ENCODE measurements at regions not wholly inside any gene's neighbourhood (a gene's known extent, or its start where the extent isn't known, plus 50 kb on each side); places are given as distances from the start of the nearest gene placed in this dataset.

DNA sequence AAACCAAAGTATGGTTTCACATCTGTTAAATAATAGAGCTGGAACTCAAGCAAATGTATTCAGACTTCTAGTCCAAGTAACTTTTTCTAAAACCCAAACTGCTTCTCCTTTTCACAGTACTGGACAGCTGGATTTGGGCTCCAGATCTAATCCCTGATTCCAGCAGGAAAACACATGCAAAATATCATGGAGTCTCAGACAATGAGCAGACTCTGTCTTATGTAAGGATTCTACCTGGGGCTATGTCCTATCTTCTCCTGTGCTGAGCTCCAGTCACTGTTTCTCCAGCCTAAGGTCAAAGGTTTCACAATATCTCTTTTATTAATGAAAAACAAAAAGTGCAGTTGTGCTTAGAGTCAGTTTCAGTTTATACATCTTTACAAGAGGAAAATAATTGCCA, 83.2 kb upstream of the EED start:
- Histone ChIP-seq H3K4me3 (ENCODE audit: low read depth in 1 of 2, low read length in 1 of 2) (no peak overlapping the region), H3K9me3 (no peaks in the 10 kb centered on the region), H3K36me3 (no peaks in the 10 kb centered on the region), H3K27me3 (no peaks in the 10 kb centered on the region), H3K27ac (peak overlapping the region; percentile 91), H3K4me1 (ENCODE audit: control insufficient read depth in 1 of 2, insufficient read depth in 1 of 2, low read depth in 1 of 2, low read length in 1 of 2) (peaks cover 59 to 62% of the 10 kb centered on the region in 2 experiments)
- TF ChIP-seq CTCF (IDR thresholded peaks at IDR 0.05), result no peak

DNA sequence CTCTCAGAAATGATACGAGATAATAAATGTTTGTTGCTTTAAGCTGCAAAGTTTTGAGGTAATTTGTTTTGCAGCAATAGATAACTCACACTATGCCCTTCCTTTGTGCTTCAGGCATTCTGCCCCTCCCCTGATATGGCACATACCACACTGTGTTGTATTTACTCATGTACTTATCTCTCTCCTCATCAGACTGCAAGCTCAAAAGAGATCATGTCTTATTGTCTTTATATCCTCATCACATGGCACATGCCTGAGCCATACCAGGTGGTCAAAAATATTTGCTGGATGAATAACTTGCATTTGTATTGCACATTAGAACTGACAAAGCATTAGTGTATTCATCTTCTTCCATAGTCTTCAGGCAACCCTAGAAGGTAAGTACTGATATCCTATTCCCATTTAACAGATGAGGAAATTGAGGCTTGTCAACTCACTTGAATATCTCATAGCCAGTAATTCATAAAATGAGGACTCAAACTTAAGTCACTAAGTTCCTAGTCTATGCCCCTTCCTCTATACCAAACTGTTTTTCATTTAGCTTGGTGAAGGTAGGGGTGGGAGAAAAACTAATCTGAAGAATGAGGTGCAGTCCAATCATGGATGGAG, 83.9 kb upstream of the EED start:
- no peak overlapping the region for H3K4me3 ChIP-seq (ENCODE audit: low read depth in 1 of 2, low read length in 1 of 2)

GRCh38 chr11:86159581-86159891, 85.0 kb upstream of the EED start:
- H3K9me3 ChIP-seq, result no peaks in the 10 kb centered on the region
- peak overlapping the region; percentile 1 for H3K27ac ChIP-seq
- no peaks in the 10 kb centered on the region for H3K36me3 ChIP-seq
- no peak overlapping the region for H3K4me3 ChIP-seq (ENCODE audit: low read depth in 1 of 2, low read length in 1 of 2)
- no peak for TF ChIP-seq CTCF (IDR thresholded peaks at IDR 0.05)
- no peaks in the 10 kb centered on the region for H3K27me3 ChIP-seq
- peaks cover 63 to 73% of the 10 kb centered on the region in 2 experiments for H3K4me1 ChIP-seq (ENCODE audit: control insufficient read depth in 1 of 2, insufficient read depth in 1 of 2, low read depth in 1 of 2, low read length in 1 of 2)

More for the DNA sequence above, 83.9 kb upstream of the EED start:
- peaks cover 64 to 69% of the 10 kb centered on the region in 2 experiments for H3K4me1 ChIP-seq (ENCODE audit: control insufficient read depth in 1 of 2, insufficient read depth in 1 of 2, low read depth in 1 of 2, low read length in 1 of 2)
- no peaks in the 10 kb centered on the region for H3K36me3 ChIP-seq
- H3K9me3 ChIP-seq, result no peaks in the 10 kb centered on the region
- peak overlapping the region; percentile 91 for H3K27ac ChIP-seq
- no peak for TF ChIP-seq CTCF (IDR thresholded peaks at IDR 0.05)
- H3K27me3 ChIP-seq, result no peaks in the 10 kb centered on the region

DNA sequence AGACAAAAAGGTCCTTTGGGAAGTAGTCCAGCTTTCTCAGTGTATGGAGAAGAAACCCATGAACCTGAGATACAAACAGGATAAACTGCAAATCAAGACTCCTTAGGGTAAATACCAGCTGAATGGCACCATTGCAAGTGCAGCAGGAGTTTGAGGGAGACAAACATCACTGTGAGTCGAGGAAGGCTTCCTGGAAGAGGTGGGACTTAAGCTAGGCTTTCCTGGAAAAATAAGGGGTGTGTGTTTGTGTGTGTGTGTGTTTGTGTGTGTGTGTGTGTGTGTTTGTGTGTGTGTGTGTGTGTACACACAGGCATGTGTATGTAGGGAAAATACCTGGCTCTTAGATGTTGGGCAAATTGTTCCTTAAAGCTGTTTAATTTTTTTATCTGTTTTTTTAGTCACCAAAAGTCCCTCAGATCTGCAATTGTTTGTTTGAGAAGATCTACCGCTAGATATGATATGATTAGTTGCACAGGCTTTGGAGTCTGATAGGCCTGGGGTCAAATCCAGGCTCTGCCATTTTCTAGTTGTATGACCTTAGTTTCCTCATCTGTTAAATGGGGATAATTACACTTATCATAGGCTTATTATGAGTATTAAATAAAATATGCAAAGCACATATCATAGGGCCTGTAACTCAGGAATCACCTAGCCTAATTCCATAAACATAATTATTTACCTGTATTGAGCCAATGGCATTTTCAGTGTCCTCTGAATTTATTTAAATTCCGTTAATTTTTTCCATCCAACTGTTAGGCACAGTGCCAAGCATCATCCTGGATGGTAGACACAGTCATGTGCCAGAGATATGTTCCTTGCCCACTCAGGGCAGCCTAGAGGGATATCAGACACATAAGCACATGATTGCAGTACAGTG, 85.6 kb upstream of the EED start:
- no peaks in the 10 kb centered on the region for H3K27me3 ChIP-seq
- no peaks in the 10 kb centered on the region for H3K36me3 ChIP-seq
- H3K4me1 ChIP-seq (ENCODE audit: control insufficient read depth in 1 of 2, insufficient read depth in 1 of 2, low read depth in 1 of 2, low read length in 1 of 2), result peaks cover 57 to 68% of the 10 kb centered on the region in 2 experiments
- no peak for TF ChIP-seq CTCF (IDR thresholded peaks at IDR 0.05)
- H3K9me3 ChIP-seq, result no peaks in the 10 kb centered on the region
- H3K27ac ChIP-seq, result peak overlapping the region; percentile 81
- H3K4me3 ChIP-seq (ENCODE audit: low read depth in 1 of 2, low read length in 1 of 2), result no peak overlapping the region

DNA sequence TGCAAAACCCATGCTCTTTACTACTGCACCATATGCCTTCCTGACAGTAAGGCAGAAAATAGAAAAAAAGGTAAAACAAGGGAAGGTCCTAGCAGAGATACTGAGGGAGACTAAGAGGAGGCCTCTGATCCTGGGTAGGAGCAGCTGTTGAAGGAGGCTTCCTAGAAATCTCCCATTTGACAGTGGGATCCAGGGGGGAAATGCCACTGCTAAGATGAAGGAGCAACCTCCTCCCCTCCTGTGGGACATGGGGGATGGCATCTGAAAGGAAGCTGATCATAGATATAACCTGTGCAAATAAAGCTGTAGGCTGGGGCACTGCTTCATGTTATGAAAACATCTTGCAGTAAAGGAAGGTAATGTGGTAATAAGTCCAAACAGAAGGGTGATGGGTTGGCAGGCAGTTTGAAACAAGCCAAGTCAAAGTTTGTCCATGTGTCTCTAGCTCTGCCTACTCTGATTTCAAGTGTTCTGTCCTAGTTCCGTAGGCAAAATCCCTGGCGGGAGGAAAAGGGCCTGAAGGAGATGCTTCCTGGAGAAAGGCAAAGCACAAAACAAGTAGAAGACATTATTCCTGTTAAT, 86.7 kb upstream of the EED start:
- Histone ChIP-seq H3K4me1 (ENCODE audit: control insufficient read depth in 1 of 2, insufficient read depth in 1 of 2, low read depth in 1 of 2, low read length in 1 of 2) (peaks cover 46 to 57% of the 10 kb centered on the region in 2 experiments), H3K27ac (peak overlapping the region; percentile 81), H3K9me3 (no peaks in the 10 kb centered on the region), H3K4me3 (ENCODE audit: low read depth in 1 of 2, low read length in 1 of 2) (no peak overlapping the region), H3K36me3 (no peaks in the 10 kb centered on the region), H3K27me3 (no peaks in the 10 kb centered on the region)
- TF ChIP-seq CTCF (IDR thresholded peaks at IDR 0.05), result no peak

Measured in neutrophil (primary cell).